GM12874 (cell line): ENCODE measurements at regions not wholly inside any gene's neighbourhood (a gene's known extent, or its start where the extent isn't known, plus 50 kb on each side); places are given as distances from the start of the nearest gene placed in this dataset.

ENCODE experiments used
- TF ChIP-seq, protein P1 (sequence below): IDR thresholded peaks from 2 replicates; pipeline ENCODE4 v1.5.1; 2011; ENCODE audit warnings: low read depth, mild to moderate bottlenecking, control low read depth, low read length, moderate library complexity; ENCODE audit not compliant: insufficient read depth

DNA sequence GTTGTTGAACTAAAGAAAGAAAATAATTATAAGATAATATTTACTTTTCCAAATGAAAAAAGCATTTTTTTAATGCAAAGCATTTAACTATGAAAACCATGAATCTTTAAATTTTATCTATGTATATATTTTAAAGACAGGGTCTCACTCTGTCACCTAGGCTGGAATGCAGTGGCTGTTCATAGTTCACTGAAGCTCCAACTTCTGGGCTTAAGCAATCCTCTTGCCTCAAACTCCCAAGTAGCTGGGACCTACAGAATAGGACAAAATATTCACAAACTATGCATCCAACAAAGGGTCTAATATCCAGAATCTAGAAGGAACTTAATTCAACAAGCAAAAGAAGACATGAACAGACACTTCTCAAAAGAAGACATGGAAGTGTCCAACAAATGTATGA, 55.9 kb upstream of the ALB start:
- TF ChIP-seq, protein P1, sequence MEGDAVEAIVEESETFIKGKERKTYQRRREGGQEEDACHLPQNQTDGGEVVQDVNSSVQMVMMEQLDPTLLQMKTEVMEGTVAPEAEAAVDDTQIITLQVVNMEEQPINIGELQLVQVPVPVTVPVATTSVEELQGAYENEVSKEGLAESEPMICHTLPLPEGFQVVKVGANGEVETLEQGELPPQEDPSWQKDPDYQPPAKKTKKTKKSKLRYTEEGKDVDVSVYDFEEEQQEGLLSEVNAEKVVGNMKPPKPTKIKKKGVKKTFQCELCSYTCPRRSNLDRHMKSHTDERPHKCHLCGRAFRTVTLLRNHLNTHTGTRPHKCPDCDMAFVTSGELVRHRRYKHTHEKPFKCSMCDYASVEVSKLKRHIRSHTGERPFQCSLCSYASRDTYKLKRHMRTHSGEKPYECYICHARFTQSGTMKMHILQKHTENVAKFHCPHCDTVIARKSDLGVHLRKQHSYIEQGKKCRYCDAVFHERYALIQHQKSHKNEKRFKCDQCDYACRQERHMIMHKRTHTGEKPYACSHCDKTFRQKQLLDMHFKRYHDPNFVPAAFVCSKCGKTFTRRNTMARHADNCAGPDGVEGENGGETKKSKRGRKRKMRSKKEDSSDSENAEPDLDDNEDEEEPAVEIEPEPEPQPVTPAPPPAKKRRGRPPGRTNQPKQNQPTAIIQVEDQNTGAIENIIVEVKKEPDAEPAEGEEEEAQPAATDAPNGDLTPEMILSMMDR, result no peak

DNA sequence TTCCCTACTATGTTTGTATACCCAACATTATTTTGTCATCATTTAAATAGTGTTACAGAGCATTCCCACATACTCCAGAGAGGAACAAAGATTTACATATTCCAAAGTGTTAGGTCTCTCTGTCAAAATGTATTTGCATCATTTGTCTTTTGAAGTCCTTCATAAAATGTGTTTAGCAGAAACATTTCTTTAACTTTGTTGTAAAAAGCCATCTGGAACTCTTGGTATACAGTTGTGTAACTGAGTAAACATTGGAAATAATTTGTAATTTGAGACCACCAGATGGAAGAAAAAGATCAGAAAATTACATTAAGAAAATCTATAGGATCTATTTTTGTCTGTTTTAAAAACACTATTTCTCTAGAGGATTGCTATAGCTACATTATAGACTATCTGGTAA, 56.6 kb upstream of the ALB start:
- TF ChIP-seq, protein P1, result no peak

DNA sequence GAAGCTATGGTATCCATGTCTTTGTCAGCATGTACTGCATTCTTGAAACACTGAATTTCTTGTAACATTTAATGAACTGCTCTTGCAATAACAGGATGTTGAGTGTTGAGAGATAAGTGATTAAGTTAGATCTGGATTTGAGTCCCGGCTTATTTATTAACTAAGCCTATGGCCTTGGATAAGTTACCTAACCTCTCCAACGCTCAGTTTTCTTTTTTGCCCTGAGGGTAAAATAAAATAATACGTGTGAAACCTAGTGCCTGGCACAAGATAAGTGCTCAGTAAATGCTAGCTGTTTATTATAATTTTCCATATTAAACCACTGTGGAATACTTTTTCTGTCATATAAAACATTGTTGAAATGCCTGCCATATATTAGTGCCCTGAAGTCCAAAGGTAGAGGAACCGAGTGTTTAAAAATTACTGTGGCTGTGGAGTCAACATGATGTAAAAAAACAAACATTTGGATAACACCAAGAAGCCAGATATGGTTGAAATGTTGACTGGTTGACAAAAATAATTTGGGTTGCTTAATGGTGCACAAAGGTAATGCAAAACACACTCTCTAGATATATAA, 58.6 kb upstream of the ALB start:
- TF ChIP-seq, protein P1, result no peak

DNA sequence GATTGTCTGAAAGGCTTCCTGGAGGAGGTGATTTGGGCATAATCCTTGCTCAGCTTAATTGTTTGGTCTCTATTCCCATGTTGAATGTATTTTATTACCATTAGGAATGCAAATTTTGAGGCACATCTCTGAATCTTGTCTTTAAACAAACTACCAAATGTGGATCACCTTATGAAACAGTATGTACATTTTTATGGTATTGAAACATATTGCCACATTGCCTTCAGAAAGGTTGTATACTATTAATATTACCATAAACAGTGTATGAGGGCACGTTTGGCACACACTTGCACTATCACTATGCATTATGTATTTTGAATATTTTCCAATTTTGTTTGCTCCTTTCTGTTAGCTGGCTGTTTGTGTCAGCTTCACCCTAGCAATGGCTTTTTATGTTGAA, 60.0 kb upstream of the ALB start:
- TF ChIP-seq, protein P1, result no peak

DNA sequence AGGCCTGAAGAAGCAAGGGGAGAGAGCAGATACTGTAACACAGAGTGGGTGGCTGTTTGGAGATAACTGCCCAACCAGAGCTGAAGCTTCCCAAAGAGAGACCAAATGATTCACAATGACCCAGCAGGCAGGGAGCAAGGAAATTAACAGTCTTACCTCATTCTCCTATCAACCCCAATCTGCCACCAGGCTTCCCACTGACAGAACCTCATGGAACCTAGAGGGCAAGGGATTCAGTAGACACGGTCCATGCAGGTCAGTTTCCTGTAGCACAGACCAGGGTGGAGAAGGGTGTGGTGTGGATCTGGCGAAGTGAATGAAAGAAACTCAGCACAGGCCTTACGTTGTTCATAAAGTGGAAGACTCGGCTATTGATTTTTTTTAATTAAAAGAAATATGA, 60.7 kb upstream of the ALB start:
- TF ChIP-seq, protein P1, result no peak

DNA sequence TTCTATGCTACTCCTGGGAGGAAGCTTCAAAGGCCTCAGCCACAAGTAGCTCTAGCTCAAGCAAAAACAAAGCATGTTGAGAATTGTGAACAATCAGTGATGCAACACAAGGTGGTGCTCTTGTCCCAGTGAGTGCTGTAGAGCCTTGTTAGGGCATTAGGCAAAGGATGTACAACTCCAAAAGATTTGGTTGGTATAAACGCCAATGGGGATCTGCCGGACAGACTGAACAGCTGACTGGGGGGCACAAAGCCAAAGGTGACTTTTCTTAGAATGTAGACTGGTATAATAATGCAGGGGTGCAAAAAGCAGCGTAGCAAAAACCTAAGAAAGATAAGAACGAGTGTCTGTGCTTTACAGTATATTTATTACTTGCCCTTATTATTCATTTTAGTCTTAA, 62.6 kb upstream of the ALB start:
- TF ChIP-seq, protein P1, result peak; percentile 41; the same call in 1 of the 2 replicates

DNA sequence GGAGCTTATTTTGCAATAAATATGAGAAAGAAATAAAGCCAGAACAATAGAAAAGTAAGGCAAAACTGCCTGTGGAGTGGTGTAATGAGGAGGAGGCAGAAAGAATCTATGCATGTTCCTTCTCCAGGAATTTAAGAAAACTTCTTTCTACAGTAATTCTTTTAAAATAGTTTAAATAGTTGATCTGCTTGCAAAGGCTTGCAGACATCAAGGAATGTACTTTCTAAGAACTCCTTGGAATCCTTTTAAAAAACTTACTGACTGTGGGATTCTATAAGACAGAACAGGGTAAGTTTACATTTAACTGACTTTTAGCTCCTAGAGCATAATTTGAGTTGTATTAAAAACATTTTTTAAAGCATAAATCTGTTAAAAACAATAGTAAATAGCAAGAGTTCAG, 63.2 kb upstream of the ALB start:
- TF ChIP-seq, protein P1, result no peak
